ENCODE measurements at regions not wholly inside any gene's neighbourhood (a gene's known extent, or its start where the extent isn't known, plus 50 kb on each side); places are given as distances from the start of the nearest gene placed in this dataset.

- no peak for TF ChIP-seq CTCF (conservative IDR thresholded peaks at IDR 0.05)
- TF ChIP-seq ZFX (IDR thresholded peaks at IDR 0.05): no peak
These were observed 1176.8 kb downstream of the FAM133A start for GRCh38 chrX:94850811-94851210.
